ENCODE measurements at regions not wholly inside any gene's neighbourhood (a gene's known extent, or its start where the extent isn't known, plus 50 kb on each side); places are given as distances from the start of the nearest gene placed in this dataset.

DNA sequence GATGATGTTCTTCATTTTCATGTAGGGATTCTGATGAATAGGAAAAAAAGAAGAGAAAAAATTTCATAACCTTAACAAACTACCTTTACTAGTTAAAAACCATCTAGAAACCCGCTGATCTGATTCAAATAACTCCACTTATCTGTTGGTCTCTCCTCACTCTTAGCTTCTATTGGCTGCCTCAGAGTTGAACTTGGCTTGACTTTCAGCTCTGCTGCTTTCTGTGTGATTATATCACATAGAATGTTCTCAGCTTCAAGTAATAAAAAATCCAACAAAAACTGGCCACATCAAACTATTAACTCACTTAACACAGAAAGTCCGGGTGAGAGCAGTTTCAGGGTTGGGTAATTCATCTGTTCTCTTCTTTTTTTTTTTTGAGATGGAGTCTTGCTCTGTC is 126.8 kb upstream of the RASGRP1 start:
- TF ChIP-seq, protein P1, sequence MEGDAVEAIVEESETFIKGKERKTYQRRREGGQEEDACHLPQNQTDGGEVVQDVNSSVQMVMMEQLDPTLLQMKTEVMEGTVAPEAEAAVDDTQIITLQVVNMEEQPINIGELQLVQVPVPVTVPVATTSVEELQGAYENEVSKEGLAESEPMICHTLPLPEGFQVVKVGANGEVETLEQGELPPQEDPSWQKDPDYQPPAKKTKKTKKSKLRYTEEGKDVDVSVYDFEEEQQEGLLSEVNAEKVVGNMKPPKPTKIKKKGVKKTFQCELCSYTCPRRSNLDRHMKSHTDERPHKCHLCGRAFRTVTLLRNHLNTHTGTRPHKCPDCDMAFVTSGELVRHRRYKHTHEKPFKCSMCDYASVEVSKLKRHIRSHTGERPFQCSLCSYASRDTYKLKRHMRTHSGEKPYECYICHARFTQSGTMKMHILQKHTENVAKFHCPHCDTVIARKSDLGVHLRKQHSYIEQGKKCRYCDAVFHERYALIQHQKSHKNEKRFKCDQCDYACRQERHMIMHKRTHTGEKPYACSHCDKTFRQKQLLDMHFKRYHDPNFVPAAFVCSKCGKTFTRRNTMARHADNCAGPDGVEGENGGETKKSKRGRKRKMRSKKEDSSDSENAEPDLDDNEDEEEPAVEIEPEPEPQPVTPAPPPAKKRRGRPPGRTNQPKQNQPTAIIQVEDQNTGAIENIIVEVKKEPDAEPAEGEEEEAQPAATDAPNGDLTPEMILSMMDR (IDR thresholded peaks at IDR 0.05 in 4 of 5, conservative IDR thresholded peaks at IDR 0.05 in 1 of 5): no peak
- TF ChIP-seq POLR2A (IDR thresholded peaks at IDR 0.05): no peak
